ENCODE measurements at regions not wholly inside any gene's neighbourhood (a gene's known extent, or its start where the extent isn't known, plus 50 kb on each side); places are given as distances from the start of the nearest gene placed in this dataset.
"Not testable (repeated sequence)": the region's sequence is repeated elsewhere in the genome, so short reads cannot be mapped to it uniquely, and the experiment has no call there.

DNA sequence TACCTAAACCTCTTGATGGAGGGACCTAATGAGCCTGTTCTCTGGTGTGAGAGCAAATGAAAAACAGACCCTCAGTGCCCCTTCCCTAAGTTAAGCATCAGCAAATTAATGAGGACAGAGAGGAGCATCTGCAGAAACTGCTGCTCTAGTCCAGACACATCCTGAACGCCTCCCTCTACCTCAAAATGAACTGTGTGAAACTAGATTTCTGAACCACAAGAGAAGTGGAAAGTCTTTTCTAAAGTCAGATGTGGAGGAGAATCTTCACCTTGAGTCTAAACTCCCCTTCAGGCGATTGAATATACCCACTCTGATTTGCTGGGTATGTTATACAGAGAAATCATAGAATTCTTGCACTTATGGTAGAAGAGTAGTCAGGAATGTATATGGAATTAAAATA, 104.4 kb upstream of the AMZ2 start:
- H3K27me3 ChIP-seq (ENCODE audit: control insufficient read depth, insufficient read depth, low read length) = no peaks in the 10 kb centered on the region
- H3K4me2 ChIP-seq (ENCODE audit: low read length) = no peak overlapping the region
- H3K4me3 ChIP-seq (ENCODE audit: low read length) = no peak overlapping the region
- peaks cover 5% of the 10 kb centered on the region for H3K4me1 ChIP-seq (ENCODE audit: control insufficient read depth, insufficient read depth, low read length)
- H3K9ac ChIP-seq (ENCODE audit: low read depth, low read length) = no peak overlapping the region
- no peaks in the 10 kb centered on the region for H3K9me3 ChIP-seq (replicated peaks; ENCODE audit: low read length)
- no peaks in the 10 kb centered on the region for H3K36me3 ChIP-seq (ENCODE audit: insufficient read depth, low read length)

DNA sequence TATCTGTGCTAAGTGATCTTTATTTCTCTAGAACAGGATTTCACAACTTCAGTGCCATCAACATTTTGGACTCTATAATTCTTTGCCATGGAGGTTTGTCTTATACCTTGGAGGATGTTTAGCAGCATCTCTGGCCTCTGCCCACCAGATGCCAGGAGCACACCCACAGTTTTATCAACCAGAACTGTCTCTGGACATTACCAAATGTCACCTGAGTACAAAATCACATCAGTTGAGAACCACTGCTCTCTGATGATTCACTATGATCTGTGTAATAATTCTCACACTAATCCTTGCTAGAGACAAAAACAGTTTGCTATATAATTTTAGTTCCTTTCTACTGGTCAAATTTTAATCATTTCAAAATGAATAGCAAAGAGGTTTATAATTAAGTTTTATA, 102.8 kb upstream of the AMZ2 start:
- Histone ChIP-seq H3K4me1 (ENCODE audit: control insufficient read depth, insufficient read depth, low read length) (peaks cover 5% of the 10 kb centered on the region), H3K4me2 (ENCODE audit: low read length) (no peak overlapping the region)

DNA sequence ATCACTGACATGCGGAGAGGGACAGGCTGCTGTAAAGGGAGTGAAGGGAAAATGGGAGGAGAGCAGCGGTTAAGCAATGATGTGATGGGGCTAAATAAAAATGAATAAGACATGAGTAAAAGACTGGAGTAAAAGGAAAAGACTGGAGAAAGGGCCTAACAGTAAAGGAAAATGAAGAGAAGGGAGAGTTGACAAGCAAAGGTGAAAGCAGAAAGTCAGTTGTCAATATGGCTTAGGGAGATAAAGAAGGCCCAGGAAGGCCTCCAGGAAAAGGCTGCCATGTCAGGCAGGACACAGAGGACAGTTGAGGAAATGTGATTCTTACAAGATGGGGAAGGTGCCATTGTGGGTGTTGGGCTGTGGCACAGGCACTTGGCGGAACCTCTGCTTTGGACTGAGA, 98.9 kb upstream of the AMZ2 start:
- Histone ChIP-seq H3K4me2 (ENCODE audit: low read length) (no peak overlapping the region), H3K4me1 (ENCODE audit: control insufficient read depth, insufficient read depth, low read length) (no peaks in the 10 kb centered on the region), H3K27me3 (ENCODE audit: control insufficient read depth, insufficient read depth, low read length) (no peaks in the 10 kb centered on the region), H3K9ac (ENCODE audit: low read depth, low read length) (no peak overlapping the region), H3K9me3 (replicated peaks; ENCODE audit: low read length) (no peaks in the 10 kb centered on the region), H3K4me3 (ENCODE audit: low read length) (no peak overlapping the region), H3K36me3 (ENCODE audit: insufficient read depth, low read length) (no peaks in the 10 kb centered on the region)

More for the DNA sequence above, 102.8 kb upstream of the AMZ2 start:
- Histone ChIP-seq H3K36me3 (ENCODE audit: insufficient read depth, low read length) (no peaks in the 10 kb centered on the region), H3K9me3 (replicated peaks; ENCODE audit: low read length) (no peaks in the 10 kb centered on the region), H3K27me3 (ENCODE audit: control insufficient read depth, insufficient read depth, low read length) (no peaks in the 10 kb centered on the region), H3K9ac (ENCODE audit: low read depth, low read length) (no peak overlapping the region), H3K4me3 (ENCODE audit: low read length) (no peak overlapping the region)

DNA sequence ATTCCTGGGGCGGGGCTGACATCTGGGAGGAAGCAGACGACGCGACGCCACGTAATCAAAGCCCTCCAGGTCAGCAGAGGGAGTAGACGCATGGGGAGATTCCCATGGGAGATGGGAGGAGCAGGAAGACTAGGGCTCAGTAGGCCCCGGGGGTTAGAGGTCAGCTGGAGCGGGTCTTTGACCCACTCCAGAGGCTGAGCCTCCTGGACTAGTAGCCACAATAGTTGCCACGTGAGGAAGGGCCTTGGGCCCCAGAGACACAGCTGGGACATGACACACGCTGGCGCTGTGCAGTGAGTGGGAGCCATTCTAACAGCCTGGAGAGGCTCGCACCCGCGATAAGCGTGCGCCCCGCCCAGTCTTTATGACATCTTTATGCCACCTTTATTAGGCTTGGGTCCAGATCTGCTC, 95.7 kb upstream of the AMZ2 start:
- H3K36me3 ChIP-seq (ENCODE audit: insufficient read depth, low read length) = no peaks in the 10 kb centered on the region
- H3K4me2 ChIP-seq (ENCODE audit: low read length) = no peak overlapping the region
- no peak overlapping the region for H3K4me3 ChIP-seq (ENCODE audit: low read length)

DNA sequence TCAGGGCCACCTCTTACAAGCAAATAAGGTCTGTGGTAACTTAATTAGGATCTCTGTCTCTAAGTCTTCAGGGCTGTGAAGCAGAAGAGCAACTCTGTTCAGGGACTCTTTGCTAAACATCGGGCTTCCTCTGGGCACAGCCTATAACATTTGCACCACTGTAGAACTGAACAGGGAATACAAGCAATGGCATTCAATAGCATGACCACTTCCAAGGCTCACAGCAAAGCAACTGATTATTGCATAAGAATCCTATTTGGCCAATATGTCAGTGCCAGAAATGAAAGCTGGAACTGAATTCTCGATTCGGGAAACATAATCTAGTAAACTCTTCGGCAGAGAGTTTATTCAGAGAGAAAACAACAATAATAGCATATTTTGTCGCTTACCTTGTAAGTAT, 92.2 kb upstream of the AMZ2 start:
- H3K4me3 ChIP-seq (ENCODE audit: low read length) = no peak overlapping the region
- no peak overlapping the region for H3K4me2 ChIP-seq (ENCODE audit: low read length)
- H3K36me3 ChIP-seq (ENCODE audit: insufficient read depth, low read length) = no peaks in the 10 kb centered on the region
- H3K4me1 ChIP-seq (ENCODE audit: control insufficient read depth, insufficient read depth, low read length) = no peaks in the 10 kb centered on the region
- H3K9ac ChIP-seq (ENCODE audit: low read depth, low read length) = no peak overlapping the region
- no peaks in the 10 kb centered on the region for H3K27me3 ChIP-seq (ENCODE audit: control insufficient read depth, insufficient read depth, low read length)
- no peaks in the 10 kb centered on the region for H3K9me3 ChIP-seq (replicated peaks; ENCODE audit: low read length)

More for the DNA sequence above, 95.7 kb upstream of the AMZ2 start:
- Histone ChIP-seq H3K9me3 (replicated peaks; ENCODE audit: low read length) (no peaks in the 10 kb centered on the region), H3K4me1 (ENCODE audit: control insufficient read depth, insufficient read depth, low read length) (no peaks in the 10 kb centered on the region), H3K9ac (ENCODE audit: low read depth, low read length) (no peak overlapping the region), H3K27me3 (ENCODE audit: control insufficient read depth, insufficient read depth, low read length) (no peaks in the 10 kb centered on the region)

DNA sequence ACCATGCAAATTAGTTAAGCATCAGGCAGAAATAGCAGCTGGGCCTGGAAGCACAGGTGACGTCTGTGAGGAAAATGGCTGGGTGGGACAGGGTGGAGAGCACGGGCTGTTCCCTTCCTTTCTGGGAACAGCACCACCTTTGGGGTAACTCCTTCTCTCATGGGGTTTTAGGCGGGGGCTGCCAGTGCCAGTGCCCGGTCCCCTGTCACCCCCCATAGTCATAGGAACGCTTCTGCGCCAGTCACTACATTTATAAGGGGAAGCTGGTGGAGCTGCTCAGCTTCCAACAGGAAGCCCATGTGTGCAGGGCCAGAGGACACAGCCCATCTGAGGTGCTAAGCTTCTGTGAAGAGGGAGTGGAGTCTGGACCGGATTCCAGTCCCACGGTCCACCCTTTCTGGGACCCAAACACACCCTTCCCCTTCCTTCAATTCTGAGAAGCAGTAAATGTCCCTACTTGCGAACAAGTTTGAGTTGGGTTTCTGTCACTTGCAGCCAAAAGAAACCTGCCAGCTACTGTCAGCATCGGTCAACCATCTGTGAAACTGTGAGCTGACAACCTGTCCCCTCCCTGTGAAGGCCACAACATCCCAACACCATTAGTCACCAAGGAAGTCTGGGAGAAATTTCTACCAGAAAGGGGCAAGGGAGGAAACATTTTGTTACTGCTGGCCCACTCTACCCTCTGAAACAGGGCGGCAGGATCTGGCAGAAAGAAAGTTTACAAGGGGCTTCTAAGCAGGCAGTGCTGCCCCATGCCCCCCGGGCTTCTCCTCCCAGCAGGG, 86.0 kb upstream of the AMZ2 start:
- Histone ChIP-seq H3K27me3 (ENCODE audit: control insufficient read depth, insufficient read depth, low read length) (peaks cover 3% of the 10 kb centered on the region), H3K9me3 (replicated peaks; ENCODE audit: low read length) (no peaks in the 10 kb centered on the region), H3K4me2 (ENCODE audit: low read length) (no peak overlapping the region), H3K36me3 (ENCODE audit: insufficient read depth, low read length) (no peaks in the 10 kb centered on the region), H3K4me1 (ENCODE audit: control insufficient read depth, insufficient read depth, low read length) (no peaks in the 10 kb centered on the region), H3K4me3 (ENCODE audit: low read length) (no peak overlapping the region), H3K9ac (ENCODE audit: low read depth, low read length) (no peak overlapping the region)

DNA sequence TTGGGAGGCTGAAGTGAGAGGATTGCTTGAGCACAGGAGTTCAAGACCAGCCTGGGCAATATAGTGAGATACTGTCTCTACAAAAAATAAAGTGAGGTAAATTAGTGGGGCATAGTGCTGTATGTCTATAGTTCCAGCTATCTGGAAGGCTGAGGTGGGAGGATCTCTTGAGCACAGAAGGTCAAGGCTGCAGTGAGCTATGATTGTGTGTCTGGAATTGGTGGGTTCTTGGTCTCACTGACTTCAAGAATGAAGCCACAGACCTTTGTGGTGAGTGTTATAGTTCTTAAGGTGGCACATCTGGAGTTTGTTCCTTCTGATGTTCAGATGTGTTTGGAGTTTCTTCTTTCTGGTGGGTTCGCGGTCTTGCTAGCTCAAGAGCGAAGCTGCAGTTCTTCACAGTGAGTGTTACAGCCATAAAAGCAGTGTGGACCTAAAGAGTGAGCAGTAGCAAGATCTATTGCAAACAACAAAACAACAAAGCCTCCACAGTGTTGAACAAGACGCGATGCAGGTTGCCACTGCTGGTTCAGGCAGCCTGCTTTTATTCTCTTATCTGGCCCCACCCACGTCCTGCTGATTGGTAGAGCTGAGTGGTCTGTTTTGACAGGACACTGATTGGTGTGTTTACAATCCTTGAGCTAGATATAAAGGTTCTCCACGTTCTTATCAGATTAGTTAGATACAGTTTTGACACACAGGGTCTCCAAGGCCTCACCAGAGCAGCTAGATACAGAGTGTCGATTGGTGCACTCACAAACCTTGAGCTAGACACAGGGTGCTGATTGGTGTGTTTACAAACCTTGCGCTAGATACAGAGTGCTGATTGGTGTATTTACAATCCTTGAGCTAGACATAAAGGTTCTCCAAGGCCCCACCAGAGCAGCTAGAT, 79.3 kb upstream of the AMZ2 start:
- not testable (repeated sequence) for H3K4me3 ChIP-seq (ENCODE audit: low read length); H3K36me3 ChIP-seq (ENCODE audit: insufficient read depth, low read length); H3K4me1 ChIP-seq (ENCODE audit: control insufficient read depth, insufficient read depth, low read length); H3K9ac ChIP-seq (ENCODE audit: low read depth, low read length); H3K9me3 ChIP-seq (replicated peaks; ENCODE audit: low read length); H3K4me2 ChIP-seq (ENCODE audit: low read length); H3K27me3 ChIP-seq (ENCODE audit: control insufficient read depth, insufficient read depth, low read length)

DNA sequence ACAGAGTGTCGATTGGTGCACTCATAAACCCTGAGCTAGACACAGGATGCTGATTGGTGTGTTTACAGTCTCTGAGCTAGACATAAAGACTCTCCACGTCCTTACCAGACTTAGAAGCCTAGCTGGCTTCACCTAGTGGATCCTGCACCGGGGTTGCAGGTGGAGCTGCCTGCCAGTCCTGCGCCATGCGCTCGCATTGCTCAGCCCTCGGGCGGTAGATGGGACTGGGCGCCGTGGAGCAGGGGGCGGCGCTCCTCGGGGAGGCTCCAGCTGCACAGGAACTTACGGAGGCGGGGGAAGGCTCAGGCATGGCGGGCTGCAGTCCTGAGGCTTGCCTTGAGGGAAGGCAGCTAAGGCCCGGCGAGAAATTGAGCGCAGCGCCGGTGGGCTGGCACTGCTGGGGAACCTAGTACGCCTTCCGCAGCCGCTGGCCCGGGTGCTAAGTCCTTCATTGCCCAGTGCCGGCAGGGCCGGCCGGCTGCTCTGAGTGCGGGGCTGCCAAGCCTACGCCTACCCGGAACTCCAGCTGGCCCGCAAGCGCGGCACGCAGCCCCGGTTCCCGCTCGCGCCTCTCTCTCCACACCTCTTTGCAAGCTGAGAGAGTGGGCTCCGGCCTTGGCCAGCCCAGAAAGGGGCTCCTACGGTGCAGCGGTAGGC, 78.5 kb upstream of the AMZ2 start:
- H3K4me1 ChIP-seq (ENCODE audit: control insufficient read depth, insufficient read depth, low read length); H3K4me3 ChIP-seq (ENCODE audit: low read length); H3K9me3 ChIP-seq (replicated peaks; ENCODE audit: low read length); H3K4me2 ChIP-seq (ENCODE audit: low read length); H3K9ac ChIP-seq (ENCODE audit: low read depth, low read length); H3K27me3 ChIP-seq (ENCODE audit: control insufficient read depth, insufficient read depth, low read length); H3K36me3 ChIP-seq (ENCODE audit: insufficient read depth, low read length): not testable (repeated sequence)

DNA sequence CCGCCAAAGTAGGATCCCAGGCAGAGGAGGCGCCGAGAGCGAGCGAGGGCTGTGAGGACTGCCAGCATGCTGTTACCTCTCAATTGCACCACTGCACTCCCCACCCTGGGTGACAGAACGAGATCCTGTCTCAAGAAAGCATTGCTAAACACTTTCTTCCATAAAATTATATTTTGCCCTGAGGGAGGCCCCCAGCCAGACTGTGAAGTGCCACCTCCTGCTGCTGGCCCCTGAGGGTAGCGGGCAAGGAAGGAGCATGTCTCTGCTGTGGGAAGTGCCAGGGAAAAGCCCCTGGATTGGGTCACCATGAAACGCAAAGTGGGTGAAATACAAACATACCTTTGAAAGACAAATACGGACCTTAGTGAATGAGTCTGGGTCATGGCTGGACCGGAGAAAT, 78.0 kb upstream of the AMZ2 start:
- no peak overlapping the region for H3K9ac ChIP-seq (ENCODE audit: low read depth, low read length)
- H3K27me3 ChIP-seq (ENCODE audit: control insufficient read depth, insufficient read depth, low read length) = peaks cover 3% of the 10 kb centered on the region
- peaks cover 2% of the 10 kb centered on the region for H3K4me1 ChIP-seq (ENCODE audit: control insufficient read depth, insufficient read depth, low read length)
- H3K4me2 ChIP-seq (ENCODE audit: low read length) = no peak overlapping the region
- H3K36me3 ChIP-seq (ENCODE audit: insufficient read depth, low read length) = no peaks in the 10 kb centered on the region
- no peak overlapping the region for H3K4me3 ChIP-seq (ENCODE audit: low read length)
- no peaks in the 10 kb centered on the region for H3K9me3 ChIP-seq (replicated peaks; ENCODE audit: low read length)

DNA sequence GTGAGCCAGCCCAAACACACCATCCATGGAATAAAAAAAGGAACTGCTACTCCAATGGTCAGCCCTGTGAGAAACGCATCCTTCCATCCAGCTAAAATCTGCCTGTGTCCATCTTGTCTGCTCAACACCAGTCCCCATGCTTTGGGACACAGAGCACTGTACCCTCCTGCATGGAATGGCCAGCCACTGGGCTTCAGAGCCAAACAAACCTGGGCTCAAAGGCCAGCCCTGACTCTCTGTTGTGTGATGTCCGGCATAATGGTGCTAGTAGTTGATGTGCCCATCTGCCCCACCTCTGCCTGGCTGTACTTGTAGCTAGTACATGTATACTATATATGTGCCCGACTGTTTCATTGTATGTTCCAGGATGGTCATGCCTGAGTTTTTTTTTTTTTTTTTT, 77.6 kb upstream of the AMZ2 start:
- no peak overlapping the region for H3K9ac ChIP-seq (ENCODE audit: low read depth, low read length)
- H3K4me2 ChIP-seq (ENCODE audit: low read length) = no peak overlapping the region
- no peaks in the 10 kb centered on the region for H3K36me3 ChIP-seq (ENCODE audit: insufficient read depth, low read length)
- H3K9me3 ChIP-seq (replicated peaks; ENCODE audit: low read length) = no peaks in the 10 kb centered on the region
- H3K27me3 ChIP-seq (ENCODE audit: control insufficient read depth, insufficient read depth, low read length) = peaks cover 3% of the 10 kb centered on the region
- peaks cover 2% of the 10 kb centered on the region for H3K4me1 ChIP-seq (ENCODE audit: control insufficient read depth, insufficient read depth, low read length)
- no peak overlapping the region for H3K4me3 ChIP-seq (ENCODE audit: low read length)

DNA sequence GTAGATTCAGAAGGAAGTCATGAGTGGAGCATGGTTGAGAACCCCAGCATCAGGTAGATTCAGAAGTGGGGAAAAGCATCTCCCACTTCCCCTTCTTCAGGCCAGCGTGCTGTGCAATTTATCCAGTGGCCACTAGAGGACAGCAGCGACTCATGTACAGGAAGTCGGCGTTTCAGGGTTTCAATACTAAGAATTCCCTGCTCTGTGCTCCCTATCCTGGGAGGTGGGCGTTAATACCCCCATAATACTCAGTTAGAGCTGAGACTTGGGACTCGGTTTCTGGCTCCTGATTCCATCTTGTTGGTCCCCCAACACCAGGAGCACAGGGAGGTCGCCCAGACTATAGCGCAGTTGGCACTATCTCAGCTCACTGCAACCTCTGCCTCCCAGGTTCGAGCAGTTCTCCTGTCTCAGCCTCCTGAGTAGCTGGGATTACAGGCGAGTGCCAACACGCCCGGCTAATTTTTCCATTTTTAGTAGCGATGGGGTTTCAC, 75.3 kb upstream of the AMZ2 start:
- peaks cover 2% of the 10 kb centered on the region for H3K4me1 ChIP-seq (ENCODE audit: control insufficient read depth, insufficient read depth, low read length)
- no peaks in the 10 kb centered on the region for H3K36me3 ChIP-seq (ENCODE audit: insufficient read depth, low read length)
- H3K9me3 ChIP-seq (replicated peaks; ENCODE audit: low read length) = no peaks in the 10 kb centered on the region
- H3K4me3 ChIP-seq (ENCODE audit: low read length) = no peak overlapping the region
- H3K4me2 ChIP-seq (ENCODE audit: low read length) = peak overlapping the region; percentile 66
- no peaks in the 10 kb centered on the region for H3K27me3 ChIP-seq (ENCODE audit: control insufficient read depth, insufficient read depth, low read length)
- no peak overlapping the region for H3K9ac ChIP-seq (ENCODE audit: low read depth, low read length)

Data from skeletal muscle satellite cell (primary cell).